ENCODE measurements at regions not wholly inside any gene's neighbourhood (a gene's known extent, or its start where the extent isn't known, plus 50 kb on each side); places are given as distances from the start of the nearest gene placed in this dataset.

GRCh38 chr4:148790246-148790645 is 348.0 kb upstream of the NR3C2 start:
- no peak for DNase-seq (ENCODE audit: low read depth)
- no peak overlapping the region for H3K4me3 ChIP-seq (ENCODE audit: control insufficient read depth, low read depth, low read length)
- TF ChIP-seq, protein P1, sequence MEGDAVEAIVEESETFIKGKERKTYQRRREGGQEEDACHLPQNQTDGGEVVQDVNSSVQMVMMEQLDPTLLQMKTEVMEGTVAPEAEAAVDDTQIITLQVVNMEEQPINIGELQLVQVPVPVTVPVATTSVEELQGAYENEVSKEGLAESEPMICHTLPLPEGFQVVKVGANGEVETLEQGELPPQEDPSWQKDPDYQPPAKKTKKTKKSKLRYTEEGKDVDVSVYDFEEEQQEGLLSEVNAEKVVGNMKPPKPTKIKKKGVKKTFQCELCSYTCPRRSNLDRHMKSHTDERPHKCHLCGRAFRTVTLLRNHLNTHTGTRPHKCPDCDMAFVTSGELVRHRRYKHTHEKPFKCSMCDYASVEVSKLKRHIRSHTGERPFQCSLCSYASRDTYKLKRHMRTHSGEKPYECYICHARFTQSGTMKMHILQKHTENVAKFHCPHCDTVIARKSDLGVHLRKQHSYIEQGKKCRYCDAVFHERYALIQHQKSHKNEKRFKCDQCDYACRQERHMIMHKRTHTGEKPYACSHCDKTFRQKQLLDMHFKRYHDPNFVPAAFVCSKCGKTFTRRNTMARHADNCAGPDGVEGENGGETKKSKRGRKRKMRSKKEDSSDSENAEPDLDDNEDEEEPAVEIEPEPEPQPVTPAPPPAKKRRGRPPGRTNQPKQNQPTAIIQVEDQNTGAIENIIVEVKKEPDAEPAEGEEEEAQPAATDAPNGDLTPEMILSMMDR (conservative IDR thresholded peaks at IDR 0.05; ENCODE audit: control insufficient read depth, insufficient read depth, low read depth, low read length): no peak

DNA sequence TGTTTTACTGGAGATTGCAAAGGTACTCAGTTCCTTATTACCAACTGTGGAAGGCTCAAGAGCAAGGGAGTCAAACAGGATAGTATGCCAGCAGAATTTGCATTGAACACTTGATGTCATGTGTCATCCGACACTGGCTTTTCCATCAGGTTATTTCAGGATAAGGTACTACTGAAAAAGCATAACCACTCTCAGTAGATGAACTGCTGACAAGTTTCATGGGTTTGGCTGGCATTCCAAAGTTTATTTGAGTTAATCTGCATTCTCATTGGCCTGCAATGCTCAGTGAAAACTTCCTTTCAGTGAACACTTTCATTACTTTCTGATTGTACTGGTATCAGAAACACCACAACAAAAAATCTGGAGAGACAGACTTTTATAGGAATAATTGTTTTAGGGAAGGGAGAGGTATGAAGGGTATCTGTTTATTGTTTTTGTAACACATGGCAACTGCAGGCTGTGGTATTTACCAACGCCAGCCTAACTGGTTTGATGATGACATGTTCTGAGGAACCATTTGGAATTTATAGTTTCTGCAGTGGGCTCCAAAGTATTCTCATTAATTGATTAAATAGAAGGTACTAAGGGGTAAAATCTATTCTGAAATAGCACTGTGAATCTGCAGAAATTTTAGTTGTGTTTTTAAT is 345.7 kb upstream of the NR3C2 start:
- no peak overlapping the region for H3K4me3 ChIP-seq (ENCODE audit: control insufficient read depth, low read depth, low read length)
- no peak for DNase-seq (ENCODE audit: low read depth)
- TF ChIP-seq, protein P1 (conservative IDR thresholded peaks at IDR 0.05; ENCODE audit: control insufficient read depth, insufficient read depth, low read depth, low read length): no peak

GRCh38 chr4:148787285-148787684 is 345.1 kb upstream of the NR3C2 start:
- H3K4me3 ChIP-seq (ENCODE audit: control insufficient read depth, low read depth, low read length): no peak overlapping the region
- no peak for DNase-seq (ENCODE audit: low read depth)
- TF ChIP-seq, protein P1 (conservative IDR thresholded peaks at IDR 0.05; ENCODE audit: control insufficient read depth, insufficient read depth, low read depth, low read length): no peak

DNA sequence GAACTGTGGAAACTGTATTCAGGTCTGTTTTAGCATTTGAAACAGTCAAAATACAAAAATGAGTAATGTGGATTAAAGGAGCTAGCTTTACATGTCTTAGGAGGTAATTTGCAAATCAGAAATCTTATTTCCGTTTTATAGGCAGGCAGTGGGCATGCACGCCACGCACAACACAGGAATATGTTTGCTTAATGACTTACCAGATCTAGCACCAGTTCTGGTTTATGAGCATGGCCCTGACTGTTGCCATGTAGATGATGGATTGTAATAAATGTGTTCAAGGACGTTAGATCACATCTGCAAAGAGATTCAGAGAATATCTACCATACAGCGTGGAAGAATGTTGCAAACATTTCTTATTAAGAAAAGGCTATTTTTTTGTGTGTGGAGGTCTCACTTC is 344.5 kb upstream of the NR3C2 start:
- TF ChIP-seq, protein P1 (conservative IDR thresholded peaks at IDR 0.05; ENCODE audit: control insufficient read depth, insufficient read depth, low read depth, low read length): no peak
- no peak for DNase-seq (ENCODE audit: low read depth)

DNA sequence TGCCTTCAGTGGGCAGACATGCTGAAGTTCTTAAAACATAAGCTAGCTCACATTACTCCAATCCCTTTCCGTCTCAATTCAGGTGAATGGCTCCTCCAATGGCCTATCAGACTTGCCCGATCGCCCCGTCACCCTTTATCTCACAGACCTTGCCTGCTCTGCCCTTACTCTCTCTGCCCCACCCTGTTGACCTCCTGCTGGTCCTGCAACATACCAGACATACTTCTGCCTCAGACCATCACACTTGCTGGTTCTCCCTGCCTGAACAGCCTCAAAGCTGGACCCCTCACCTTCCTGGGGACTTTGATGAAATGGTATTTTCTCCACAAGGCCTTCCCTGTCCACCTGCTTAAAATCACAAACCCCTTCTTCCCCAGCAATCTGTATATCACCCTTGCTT is 340.1 kb upstream of the NR3C2 start:
- no peak overlapping the region for H3K4me3 ChIP-seq (ENCODE audit: control insufficient read depth, low read depth, low read length)
- TF ChIP-seq, protein P1 (conservative IDR thresholded peaks at IDR 0.05; ENCODE audit: control insufficient read depth, insufficient read depth, low read depth, low read length): no peak
- DNase-seq (ENCODE audit: low read depth): no peak

More for the DNA sequence above, 344.5 kb upstream of the NR3C2 start:
- H3K4me3 ChIP-seq (ENCODE audit: control insufficient read depth, low read depth, low read length): no peak overlapping the region

- no peak for DNase-seq (ENCODE audit: low read depth)
- TF ChIP-seq, protein P1 (conservative IDR thresholded peaks at IDR 0.05; ENCODE audit: control insufficient read depth, insufficient read depth, low read depth, low read length): no peak
- H3K4me3 ChIP-seq (ENCODE audit: control insufficient read depth, low read depth, low read length): no peak overlapping the region
Measured at GRCh38 chr4:148780426-148781005, 338.3 kb upstream of the NR3C2 start.
